WTC11 (cell line): ENCODE measurements at regions not wholly inside any gene's neighbourhood (a gene's known extent, or its start where the extent isn't known, plus 50 kb on each side); places are given as distances from the start of the nearest gene placed in this dataset.

Source experiments
- ATAC-seq: fragments of 200-7000 bp; cut with Tn5 transposase; 2 replicates; pipeline ENCODE4 v1.10.0; 2021; ENCODE audit warnings: mild to moderate bottlenecking, moderate library complexity
- CTCF ChIA-PET: fragments of 300-600 bp; sonication (Branson Sonifier 250); formaldehyde crosslinking; loops from one replicate; lab custom pipeline; 2021; ENCODE audit warnings: antibody characterized with exemption; lab: Charles Lee
- POLR2A ChIA-PET: fragments of 350-600 bp; sonication (Branson Sonifier 250); formaldehyde crosslinking; loops from one replicate; lab custom pipeline; 2021; ENCODE audit warnings: antibody characterized with exemption; lab: Charles Lee
- DNase-seq: peaks from one replicate; pipeline ENCODE4 v3.0.0; 2021; ENCODE audit warnings: low spot score
- H3K27ac Mint-ChIP-seq: 2 replicates; pipeline ENCODE4 v1.8.0; 2021; ENCODE audit warnings: mixed read lengths
- H3K27me3 Mint-ChIP-seq: 2 replicates; pipeline ENCODE4 v1.8.0; 2021; ENCODE audit warnings: low read depth, mild to moderate bottlenecking, moderate library complexity, mixed read lengths
- H3K36me3 Mint-ChIP-seq: 2 replicates; pipeline ENCODE4 v1.8.0; 2021; ENCODE audit warnings: mixed read lengths
- H3K4me1 Mint-ChIP-seq: 2 replicates; pipeline ENCODE4 v1.8.0; 2022; ENCODE audit warnings: mixed read lengths
- H3K4me3 Mint-ChIP-seq: 2 replicates; pipeline ENCODE4 v1.8.0; 2021; ENCODE audit warnings: mild to moderate bottlenecking, moderate library complexity, mixed read lengths
- H3K9me3 Mint-ChIP-seq: 2 replicates; pipeline ENCODE4 v1.8.0; 2021; ENCODE audit warnings: mixed read lengths
- ATF1 ChIP-seq: sonication (generic); formaldehyde crosslinking; IDR thresholded peaks from 2 replicates; pipeline ENCODE4 v1.8.1; 2023; ENCODE audit warnings: mild to moderate bottlenecking, moderate library complexity, missing genetic modification reagents
- CBFB ChIP-seq: sonication (generic); formaldehyde crosslinking; IDR thresholded peaks from 2 replicates; pipeline ENCODE4 v1.8.1; 2022; ENCODE audit warnings: mild to moderate bottlenecking, low read depth, missing genetic modification reagents
- ESRRA ChIP-seq: sonication (generic); formaldehyde crosslinking; IDR thresholded peaks from 2 replicates; pipeline ENCODE4 v1.8.1; 2022; ENCODE audit warnings: mild to moderate bottlenecking, missing genetic modification reagents, borderline replicate concordance
- ETV6 ChIP-seq: sonication (generic); formaldehyde crosslinking; IDR thresholded peaks from 2 replicates; pipeline ENCODE4 v1.8.1; 2022; ENCODE audit warnings: mild to moderate bottlenecking, missing genetic modification reagents
- FOXP1 ChIP-seq: sonication (generic); formaldehyde crosslinking; IDR thresholded peaks from 2 replicates; pipeline ENCODE4 v1.8.0; 2022; ENCODE audit warnings: missing genetic modification reagents, mild to moderate bottlenecking, moderate library complexity, borderline replicate concordance
- JUN ChIP-seq: sonication (generic); formaldehyde crosslinking; IDR thresholded peaks from 2 replicates; pipeline ENCODE4 v1.8.0; 2023; ENCODE audit warnings: mild to moderate bottlenecking, missing genetic modification reagents
- MXD4 ChIP-seq: fragments of 250-450 bp; sonication (Bioruptor Pico); IDR thresholded peaks from 2 replicates; pipeline ENCODE4 v1.8.0; 2021; ENCODE audit warnings: mild to moderate bottlenecking, moderate library complexity, borderline replicate concordance
- MYBL2 ChIP-seq: sonication (generic); formaldehyde crosslinking; IDR thresholded peaks from 2 replicates; pipeline ENCODE4 v1.8.1; 2023; ENCODE audit warnings: mild to moderate bottlenecking, moderate library complexity, missing genetic modification reagents
- NFYB ChIP-seq: sonication (generic); formaldehyde crosslinking; conservative IDR thresholded peaks from 2 replicates; pipeline ENCODE4 v1.8.0; 2022; ENCODE audit warnings: low read depth, missing genetic modification reagents
- PRDM15 ChIP-seq: sonication (generic); formaldehyde crosslinking; IDR thresholded peaks from 2 replicates; pipeline ENCODE4 v1.8.0; 2022; ENCODE audit warnings: missing genetic modification reagents
- RORB ChIP-seq: fragments of 250-450 bp; sonication (Bioruptor Pico); IDR thresholded peaks from 2 replicates; pipeline ENCODE4 v1.9.0; 2021; ENCODE audit warnings: mild to moderate bottlenecking
- STAT6 ChIP-seq: sonication (generic); formaldehyde crosslinking; conservative IDR thresholded peaks from 2 replicates; pipeline ENCODE4 v1.8.1; 2023; ENCODE audit warnings: mild to moderate bottlenecking, low read depth, missing genetic modification reagents, moderate library complexity
- ZNF232 ChIP-seq: sonication (generic); formaldehyde crosslinking; IDR thresholded peaks from 2 replicates; pipeline ENCODE4 v1.8.0; 2022; ENCODE audit warnings: mild to moderate bottlenecking, missing genetic modification reagents
- ZNF423 ChIP-seq: fragments of 250-450 bp; sonication (Bioruptor Pico); IDR thresholded peaks from 2 replicates; pipeline ENCODE4 v2.1.2; 2022; ENCODE audit warnings: mild to moderate bottlenecking, moderate library complexity
- ZNF425 ChIP-seq: fragments of 250-450 bp; sonication (Bioruptor Pico); conservative IDR thresholded peaks from 2 replicates; pipeline ENCODE4 v1.9.0; 2021; ENCODE audit warnings: mild to moderate bottlenecking
- ZNF532 ChIP-seq: fragments of 250-450 bp; sonication (Bioruptor Pico); IDR thresholded peaks from 2 replicates; pipeline ENCODE4 v1.9.0; 2021; ENCODE audit warnings: mild to moderate bottlenecking, borderline replicate concordance
- ZNF671 ChIP-seq: fragments of 250-450 bp; sonication (Bioruptor Pico); IDR thresholded peaks from 2 replicates; pipeline ENCODE4 v1.8.0; 2021; ENCODE audit warnings: mild to moderate bottlenecking
- TF ChIP-seq, protein P1 (sequence below): sonication (generic); formaldehyde crosslinking; IDR thresholded peaks from 2 replicates; pipeline ENCODE4 v1.8.1; 2022; ENCODE audit warnings: missing genetic modification reagents, borderline replicate concordance
- TF ChIP-seq, protein P2 (sequence below): sonication (generic); formaldehyde crosslinking; conservative IDR thresholded peaks from 2 replicates; pipeline ENCODE4 v1.8.1; 2022; ENCODE audit warnings: mild to moderate bottlenecking, missing genetic modification reagents

DNA sequence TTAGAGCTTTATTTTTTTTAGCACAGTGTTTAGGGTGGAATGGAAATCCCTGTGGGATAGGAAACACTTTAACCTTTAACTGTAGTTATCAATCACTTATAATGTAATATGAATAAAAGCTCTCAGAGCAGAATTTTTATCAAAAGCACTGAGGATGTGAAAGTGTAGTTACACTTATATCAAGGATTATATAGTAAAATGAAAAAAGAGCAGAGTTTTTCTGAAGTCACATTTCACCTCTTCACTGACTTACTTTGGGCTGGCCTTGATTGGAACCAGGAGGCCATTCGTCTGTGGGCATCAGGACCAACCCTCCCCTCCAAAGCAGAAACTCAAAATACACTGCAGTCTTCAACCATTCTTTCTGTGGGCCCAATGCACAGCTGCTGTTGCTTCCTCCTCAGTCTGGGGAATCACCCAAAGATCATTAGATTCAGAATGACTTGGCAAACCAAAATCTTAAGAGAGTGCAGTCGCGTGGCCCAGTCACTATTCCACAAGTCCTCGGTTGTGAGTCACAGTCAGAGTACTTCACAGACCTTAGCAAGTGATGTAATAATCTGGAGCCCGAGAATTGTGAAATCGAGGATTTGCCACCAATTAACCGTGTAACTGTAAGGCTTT lies 132.6 kb upstream of the COL8A1 start (continued):
- TF ChIP-seq PRDM15 (CRISPR knock-in tag) (no peak), FOXP1 (CRISPR knock-in tag) (no peak)

DNA sequence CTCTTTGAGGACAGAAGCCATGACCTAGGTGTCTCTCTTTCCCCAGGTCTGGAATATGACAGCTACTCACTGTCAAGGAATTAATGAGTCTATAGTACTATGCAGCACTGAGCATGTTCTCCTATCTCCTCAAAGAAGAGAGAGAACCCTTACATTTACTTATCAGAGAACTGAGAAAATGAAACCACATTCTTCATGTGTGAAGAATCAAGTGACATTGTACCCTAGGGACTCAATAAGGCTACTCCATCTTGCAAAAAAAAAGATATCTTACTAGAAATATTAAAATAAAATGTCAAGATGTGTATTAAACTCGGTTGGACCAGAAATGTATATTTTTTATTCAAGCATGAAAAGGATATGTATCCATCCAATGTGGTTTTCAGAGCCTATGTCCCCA lies 133.2 kb upstream of the COL8A1 start:
- no peaks in the 10 kb centered on the region for H3K36me3 Mint-ChIP-seq
- H3K27ac Mint-ChIP-seq, result no peak overlapping the region
- no peaks in the 10 kb centered on the region for H3K27me3 Mint-ChIP-seq
- no peaks in the 10 kb centered on the region for H3K9me3 Mint-ChIP-seq
- ChIA-PET CTCF (no interaction called here), POLR2A (no interaction called here)
- DNase-seq (no peak), ATAC-seq (no peak)
- TF ChIP-seq ETV6 (CRISPR knock-in tag), result no peak
- TF ChIP-seq MYBL2 (CRISPR knock-in tag), result no peak
- TF ChIP-seq CBFB (CRISPR knock-in tag), result no peak
- TF ChIP-seq, protein P1, sequence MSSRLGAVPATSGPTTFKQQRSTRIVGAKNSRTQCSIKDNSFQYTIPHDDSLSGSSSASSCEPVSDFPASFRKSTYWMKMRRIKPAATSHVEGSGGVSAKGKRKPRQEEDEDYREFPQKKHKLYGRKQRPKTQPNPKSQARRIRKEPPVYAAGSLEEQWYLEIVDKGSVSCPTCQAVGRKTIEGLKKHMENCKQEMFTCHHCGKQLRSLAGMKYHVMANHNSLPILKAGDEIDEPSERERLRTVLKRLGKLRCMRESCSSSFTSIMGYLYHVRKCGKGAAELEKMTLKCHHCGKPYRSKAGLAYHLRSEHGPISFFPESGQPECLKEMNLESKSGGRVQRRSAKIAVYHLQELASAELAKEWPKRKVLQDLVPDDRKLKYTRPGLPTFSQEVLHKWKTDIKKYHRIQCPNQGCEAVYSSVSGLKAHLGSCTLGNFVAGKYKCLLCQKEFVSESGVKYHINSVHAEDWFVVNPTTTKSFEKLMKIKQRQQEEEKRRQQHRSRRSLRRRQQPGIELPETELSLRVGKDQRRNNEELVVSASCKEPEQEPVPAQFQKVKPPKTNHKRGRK (CRISPR knock-in tag), result no peak
- no peak for TF ChIP-seq ZNF425
- TF ChIP-seq ESRRA, result no peak
- TF ChIP-seq ZNF232, result no peak
- TF ChIP-seq ZNF532 (CRISPR knock-in tag), result no peak
- no peak for TF ChIP-seq RORB (CRISPR knock-in tag)
- TF ChIP-seq ZNF671 (CRISPR knock-in tag), result no peak
- TF ChIP-seq NFYB (CRISPR knock-in tag), result no peak
- TF ChIP-seq, protein P2, sequence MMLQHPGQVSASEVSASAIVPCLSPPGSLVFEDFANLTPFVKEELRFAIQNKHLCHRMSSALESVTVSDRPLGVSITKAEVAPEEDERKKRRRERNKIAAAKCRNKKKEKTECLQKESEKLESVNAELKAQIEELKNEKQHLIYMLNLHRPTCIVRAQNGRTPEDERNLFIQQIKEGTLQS (CRISPR knock-in tag), result no peak
- TF ChIP-seq MXD4 (CRISPR knock-in tag), result no peak
- TF ChIP-seq JUN (CRISPR knock-in tag), result no peak
- TF ChIP-seq FOXP1 (CRISPR knock-in tag), result no peak
- TF ChIP-seq STAT6, result no peak
- no peak for TF ChIP-seq ZNF423 (CRISPR knock-in tag)
- no peak for TF ChIP-seq ATF1 (CRISPR knock-in tag)
- no peaks in the 10 kb centered on the region for H3K4me1 Mint-ChIP-seq
- H3K4me3 Mint-ChIP-seq, result no peak overlapping the region
